NOMO-1 treated with dmso at 0.1 percent for 144 hours (cell line): ENCODE measurements at regions not wholly inside any gene's neighbourhood (a gene's known extent, or its start where the extent isn't known, plus 50 kb on each side); places are given as distances from the start of the nearest gene placed in this dataset.
"Not testable (repeated sequence)": the region's sequence is repeated elsewhere in the genome, so short reads cannot be mapped to it uniquely, and the experiment has no call there.

Experiments used
- DNase-seq: peaks from one replicate; lab custom pipeline; 2025; ENCODE audit not compliant: unreplicated experiment; lab: John Stamatoyannopoulos, UW

DNA sequence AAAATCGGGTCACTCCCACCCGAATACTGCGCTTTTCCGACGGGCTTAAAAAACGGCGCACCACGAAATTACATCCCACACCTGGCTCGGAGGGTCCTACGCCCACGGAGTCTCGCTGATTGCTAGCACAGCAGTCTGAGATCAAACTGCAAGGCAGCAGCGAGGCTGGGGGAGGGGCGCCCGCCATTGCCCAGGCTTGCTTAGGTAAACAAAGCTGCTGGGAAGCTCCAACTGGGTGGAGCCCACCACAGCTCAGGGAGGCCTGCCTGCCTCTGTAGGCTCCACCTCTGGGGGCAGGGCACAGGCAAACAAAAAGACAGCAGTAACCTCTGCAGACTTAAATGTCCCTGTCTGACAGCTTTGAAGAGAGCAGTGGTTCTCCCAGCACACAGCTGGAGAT is 325.7 kb upstream of the PIK3R1 start:
- not testable (repeated sequence) for DNase-seq

DNA sequence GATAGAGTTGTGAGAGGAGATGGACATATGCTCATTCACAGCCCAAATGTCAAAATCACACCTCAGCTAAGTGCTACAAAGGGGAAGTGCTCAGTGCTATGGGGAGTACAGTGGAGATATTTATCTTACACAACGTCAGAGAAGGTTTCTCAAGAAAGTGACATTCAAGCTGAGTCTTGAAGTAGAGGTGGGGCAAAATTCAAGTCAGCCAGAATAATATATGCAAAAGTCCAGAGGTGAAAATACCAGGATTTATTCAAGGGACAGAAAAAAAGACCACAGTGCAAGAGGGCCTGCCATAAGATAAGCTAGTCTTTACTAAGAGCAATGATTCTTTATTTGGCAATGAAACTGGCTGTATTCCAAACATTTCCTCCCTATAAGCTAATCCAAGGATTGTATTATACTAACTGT is 327.8 kb upstream of the PIK3R1 start:
- peak; percentile 49 for DNase-seq

DNA sequence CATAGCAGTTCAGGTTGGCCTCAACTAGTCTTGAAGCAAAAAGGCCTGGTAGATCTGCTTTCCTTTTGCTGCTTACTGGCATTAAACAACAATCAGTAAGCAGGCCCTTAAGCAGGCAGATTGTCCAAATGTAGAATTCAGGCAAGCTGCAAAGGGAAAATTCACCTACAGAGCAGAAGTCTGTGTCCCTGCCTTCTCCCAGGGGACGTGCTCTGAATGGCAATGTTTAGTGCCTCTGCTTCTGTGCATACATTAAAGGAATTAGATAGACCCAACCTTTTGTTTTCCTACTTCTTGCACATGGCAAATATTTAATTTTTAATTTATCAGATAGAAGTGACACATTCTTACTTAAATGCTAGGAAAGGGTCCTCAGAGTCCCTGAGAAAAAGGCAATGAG is 328.8 kb upstream of the PIK3R1 start:
- no peak for DNase-seq

DNA sequence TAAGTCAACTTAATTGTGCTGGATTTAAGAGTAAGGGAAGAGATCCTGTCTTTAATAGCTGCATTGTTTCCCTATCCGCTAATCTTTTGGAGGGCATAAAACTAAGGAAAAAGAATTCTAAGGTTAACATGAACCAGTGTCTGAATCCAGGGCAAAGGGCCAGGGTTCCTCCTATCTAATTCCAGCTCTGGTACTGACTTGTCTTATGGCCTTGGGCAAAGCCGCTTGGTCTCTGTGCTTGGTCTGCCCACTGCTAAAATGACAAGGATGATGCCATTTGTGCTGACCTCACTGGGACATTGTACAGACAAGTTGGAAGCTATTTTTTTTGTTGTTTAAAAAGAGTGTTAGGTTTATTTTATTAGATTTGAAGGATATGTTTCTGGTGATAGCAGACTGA is 334.7 kb upstream of the PIK3R1 start:
- DNase-seq, result no peak

DNA sequence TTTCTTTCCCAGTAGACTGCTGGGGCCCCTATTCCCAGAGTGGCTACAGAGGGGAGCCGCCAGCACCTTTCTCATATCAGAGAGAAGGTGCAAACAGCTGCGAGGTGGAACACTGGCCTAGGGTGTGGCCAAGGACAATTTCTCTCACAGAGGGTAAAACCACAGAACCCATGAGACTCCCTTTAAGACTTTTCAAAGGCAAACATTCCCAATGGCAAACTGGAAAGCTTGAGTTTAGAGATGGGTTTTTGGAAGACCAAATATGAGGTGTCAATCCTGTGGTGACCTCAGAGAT is 335.1 kb upstream of the PIK3R1 start:
- DNase-seq, result no peak

DNA sequence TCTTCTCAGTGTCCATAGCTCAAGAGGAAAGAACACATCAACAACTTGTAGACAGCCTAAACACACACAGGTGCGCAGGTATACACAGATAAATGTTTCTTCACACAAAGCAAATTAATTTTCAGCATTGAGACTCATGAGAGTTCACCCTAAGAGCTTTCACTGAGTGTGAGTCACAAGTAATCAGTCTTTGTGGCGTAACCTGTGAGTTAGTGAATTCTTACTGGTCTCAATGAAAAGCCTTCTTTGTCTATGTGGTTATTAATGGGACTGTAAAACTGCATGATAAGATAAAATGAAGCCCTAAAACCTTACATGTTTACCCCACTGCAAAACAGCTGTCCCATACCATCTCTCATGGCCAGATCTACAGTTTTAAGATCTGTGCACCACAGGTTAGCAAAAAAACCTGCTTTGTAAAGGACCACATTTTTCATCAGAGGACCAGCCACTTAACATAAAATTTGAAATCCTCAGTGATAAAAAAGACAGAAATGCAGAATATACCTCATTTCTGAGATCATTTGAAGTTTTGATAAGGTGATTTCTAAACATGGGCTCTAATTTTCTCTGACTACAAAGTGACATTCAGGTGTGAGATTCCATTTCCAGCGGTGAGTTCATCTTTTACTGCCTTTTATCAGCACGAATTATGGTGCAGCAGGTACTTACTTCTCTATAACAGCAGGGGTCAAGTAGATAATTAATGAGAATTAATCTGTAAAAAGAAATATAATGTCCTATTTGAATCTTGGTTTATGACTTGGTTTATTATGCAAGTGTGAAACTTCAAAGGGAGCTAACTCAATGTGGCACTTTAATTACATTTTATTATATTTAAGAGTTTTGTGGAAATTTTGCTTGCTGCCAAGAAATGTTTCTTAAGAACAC is 335.7 kb upstream of the PIK3R1 start:
- no peak for DNase-seq

DNA sequence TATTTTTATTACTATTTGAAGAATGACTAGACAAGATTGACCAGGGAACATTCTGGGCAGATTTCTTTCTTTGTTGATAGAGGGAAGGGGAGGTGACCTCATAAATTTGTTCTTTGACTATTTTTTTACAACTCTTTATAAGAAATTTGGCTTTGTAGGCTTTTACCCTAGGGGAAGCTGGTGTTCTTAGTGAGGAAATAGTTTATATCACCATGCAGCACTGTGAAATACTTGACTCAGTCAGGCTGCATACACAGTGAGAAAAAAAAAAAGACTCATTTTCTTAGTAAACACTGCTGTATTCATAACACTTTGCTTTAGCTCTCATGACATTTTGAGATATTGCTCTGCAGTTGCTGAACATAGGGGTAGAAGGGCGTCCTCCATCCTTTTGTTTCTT is 336.6 kb upstream of the PIK3R1 start:
- no peak for DNase-seq

DNA sequence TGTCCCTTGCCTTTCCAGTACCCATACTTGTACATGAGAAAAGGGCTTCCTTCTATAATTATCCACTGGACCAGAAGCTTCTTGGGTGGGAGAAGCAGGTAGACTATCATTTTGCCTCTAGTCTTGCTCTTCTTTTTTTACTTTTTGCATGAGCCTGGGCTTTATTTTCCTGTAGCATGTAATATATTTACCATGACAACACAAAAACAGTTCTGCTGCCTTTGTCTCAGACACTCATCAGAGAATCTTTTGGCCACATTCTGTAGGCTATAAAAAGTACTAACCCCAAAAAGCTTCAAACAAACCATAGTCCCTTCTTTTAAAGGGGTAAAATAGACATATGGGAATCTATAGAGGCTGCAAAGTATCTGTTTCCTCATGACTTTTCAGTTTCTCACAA is 339.2 kb upstream of the PIK3R1 start:
- DNase-seq, result no peak

DNA sequence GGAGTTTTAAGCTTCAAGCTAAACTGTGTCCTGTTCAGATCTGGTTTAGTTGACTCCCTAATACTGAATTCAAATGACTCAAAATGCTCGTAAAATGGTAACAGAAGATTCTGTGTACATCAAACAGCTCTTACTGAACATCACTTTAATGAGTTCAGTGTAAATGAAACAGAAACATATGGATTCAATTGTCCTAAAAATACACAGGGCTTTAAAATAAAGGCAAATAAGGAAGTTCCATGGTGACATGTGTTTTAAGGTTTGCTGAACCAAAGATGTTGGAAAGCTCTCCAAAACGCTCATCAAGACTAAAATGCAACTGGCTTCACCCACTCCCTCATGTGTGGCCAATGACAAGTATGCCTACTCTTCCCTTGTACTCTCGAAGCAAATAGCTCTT is 340.0 kb upstream of the PIK3R1 start:
- DNase-seq, result no peak

DNA sequence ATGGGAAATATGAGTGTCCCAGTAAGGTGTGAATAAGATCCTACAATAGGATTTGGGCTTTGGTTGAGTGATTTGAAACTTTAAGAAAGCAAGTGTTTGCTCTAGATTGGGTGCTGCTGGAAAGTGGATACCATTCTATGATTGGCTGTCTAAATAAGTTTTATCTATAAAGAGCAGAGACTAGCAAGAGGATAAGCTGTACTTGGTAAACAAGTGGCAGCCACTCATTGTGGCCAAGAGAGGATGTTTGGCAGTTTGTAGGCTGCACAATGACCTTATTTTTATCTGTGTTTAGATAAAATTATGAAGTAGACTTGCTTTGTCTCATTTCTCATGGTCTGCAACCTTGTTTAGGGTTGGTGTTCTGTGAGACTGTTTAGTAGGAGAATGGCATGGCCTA is 341.6 kb upstream of the PIK3R1 start:
- DNase-seq, result no peak

DNA sequence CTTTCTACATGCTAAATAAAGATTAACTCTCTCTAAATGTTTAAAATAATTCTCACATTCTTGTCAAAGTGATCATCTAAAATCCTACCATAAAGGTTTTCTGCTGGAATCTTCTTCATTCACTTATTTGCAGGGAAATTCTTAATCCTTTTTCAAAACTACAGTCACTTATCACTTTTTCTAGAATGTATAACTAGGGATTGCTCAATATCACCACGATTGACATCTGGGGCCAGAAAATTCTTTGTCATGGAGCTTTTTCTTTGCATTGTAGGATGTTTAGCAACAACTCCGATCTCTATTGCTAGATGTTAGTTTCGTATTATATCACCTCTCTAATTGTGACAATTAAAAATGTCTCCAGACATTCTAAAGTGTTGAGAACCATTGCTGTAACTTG is 344.9 kb upstream of the PIK3R1 start:
- DNase-seq, result no peak

DNA sequence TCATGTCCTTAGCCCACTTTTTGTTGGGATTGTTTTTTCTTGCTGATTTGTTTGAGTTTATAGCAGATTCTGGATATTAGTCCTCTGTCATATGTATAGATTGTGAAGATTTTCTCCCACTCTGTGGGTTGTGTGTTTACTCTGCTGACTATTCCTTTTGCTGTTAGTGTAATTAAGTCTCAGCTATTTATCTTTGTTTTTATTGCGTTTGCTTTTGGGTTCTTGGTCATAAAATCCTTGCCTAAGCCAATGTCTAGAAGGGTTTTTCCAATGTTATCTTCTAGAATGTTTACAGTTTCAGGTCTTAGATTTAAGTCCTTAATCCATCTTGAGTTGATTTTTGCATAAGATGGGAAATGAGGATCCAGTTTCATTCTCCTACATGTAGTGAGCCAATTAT is 351.2 kb upstream of the PIK3R1 start:
- not testable (repeated sequence) for DNase-seq

DNA sequence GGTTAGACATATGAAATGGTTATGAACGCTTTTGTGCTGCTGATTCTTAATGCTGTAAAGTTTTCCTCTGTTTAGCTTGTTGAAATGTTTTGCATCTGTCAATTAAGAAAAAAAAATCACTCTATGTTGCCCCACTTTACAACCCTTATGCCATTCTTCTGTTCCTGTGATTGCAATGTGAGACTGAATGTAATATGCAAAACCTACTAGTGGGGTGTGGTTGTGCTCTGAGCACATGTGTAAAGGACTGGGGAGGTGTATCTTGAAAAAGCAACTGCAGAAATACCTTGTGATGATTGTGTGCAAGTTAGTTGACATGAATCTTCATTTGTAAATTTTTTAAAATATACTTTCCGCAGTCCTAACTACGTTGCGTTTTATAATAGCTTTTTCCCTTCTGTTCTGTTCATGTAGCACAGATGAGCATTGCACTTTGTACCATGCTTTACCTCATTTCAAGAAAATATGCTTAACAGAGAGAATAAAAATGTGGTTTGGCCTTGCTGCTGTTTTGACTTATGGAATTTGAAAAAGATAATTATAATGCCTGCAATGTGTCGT is 357.0 kb upstream of the PIK3R1 start:
- DNase-seq, result no peak

DNA sequence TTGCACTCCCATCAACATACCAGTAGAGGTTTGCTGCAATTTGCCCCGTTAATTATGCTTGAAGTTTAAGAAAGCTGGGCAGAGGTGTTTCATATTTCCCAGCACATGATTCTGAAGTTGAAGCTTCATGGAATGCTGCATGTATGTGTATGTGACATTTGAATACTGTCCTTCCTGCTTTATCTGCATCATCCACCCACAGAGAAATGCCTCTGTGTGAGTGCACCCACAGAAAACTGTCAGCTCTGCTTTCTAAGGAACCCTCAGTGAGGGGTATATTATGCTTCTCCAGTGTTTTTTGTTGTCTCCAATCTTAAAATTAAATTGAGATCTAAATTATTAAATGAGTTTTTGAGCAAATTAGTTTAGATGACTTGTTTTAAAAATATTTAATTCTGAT is 358.1 kb upstream of the PIK3R1 start:
- DNase-seq, result no peak

DNA sequence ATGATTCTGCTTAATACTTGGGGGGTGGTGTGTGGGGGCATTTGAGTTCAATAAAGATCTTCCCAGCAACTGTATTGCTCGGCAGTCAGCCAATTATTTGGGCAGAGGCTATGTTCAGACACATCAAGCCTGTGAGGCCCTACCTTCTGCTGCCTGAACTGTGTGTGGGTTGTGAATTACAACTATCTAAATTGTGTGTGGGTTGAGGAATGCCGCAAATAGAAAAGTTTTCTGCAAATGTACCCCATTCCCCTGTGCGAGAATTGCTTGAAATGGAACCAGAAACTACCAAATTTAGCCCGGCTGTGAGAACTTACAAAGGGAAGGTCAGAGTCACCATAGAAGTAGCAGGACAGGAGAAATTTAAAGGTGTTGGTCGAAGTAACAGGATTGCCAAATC is 360.0 kb upstream of the PIK3R1 start:
- no peak for DNase-seq

DNA sequence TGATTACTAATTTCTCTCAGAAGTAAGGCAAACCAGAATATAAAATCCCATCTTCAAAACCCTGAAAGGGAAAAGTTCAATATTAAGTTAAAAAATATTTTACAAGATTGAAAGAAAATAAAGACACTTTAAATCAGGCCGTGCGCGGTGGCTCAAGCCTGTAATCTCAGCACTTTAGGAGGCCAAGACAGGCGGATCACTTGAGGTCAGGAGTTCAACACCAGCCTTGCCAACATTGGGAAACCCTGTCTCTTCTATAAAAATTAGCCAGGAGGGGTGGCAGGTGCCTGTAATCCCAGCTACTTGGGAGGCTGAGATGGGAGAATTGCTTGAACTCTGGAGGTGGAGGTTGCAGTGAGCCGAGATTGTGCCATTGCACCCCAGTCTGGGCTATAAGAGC is 364.6 kb upstream of the PIK3R1 start:
- DNase-seq, result not testable (repeated sequence)

DNA sequence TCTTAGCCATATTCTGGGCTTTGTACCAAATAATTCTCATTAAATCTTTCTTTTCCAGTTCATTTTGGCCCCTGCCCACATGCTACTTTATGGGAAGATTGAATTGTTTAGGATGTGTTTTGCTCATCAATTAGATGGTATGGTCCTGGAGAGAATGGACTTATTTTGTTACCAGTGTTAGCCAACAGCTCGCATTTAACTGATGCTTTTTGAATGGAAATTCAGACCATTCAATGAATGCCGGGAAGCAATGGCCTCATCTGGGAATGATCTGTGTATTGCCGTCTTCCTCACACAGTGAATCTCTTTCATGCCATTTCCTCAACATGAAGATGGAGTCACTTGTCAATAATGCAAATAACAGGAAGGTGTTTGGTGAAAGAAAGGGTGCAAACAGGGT is 370.6 kb upstream of the PIK3R1 start:
- no peak for DNase-seq

DNA sequence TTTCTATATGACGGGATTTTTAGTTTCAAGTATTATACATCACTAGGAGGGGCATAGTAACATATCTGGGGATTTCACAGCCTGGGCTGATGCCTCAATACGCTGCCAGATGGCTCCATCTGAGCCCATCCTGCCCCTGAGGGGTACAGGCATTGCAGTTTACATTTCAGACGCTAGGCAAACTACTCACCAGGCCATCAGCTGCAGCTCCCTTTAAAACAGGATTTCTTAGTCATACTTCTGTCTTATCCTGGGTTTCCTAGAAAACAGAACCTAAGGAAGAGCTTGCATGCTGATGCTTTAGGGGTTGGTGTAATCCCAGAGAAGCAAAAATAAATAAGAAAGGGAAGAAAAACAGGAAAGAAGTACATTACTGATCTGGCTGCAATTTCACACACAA is 372.8 kb upstream of the PIK3R1 start:
- DNase-seq, result no peak

DNA sequence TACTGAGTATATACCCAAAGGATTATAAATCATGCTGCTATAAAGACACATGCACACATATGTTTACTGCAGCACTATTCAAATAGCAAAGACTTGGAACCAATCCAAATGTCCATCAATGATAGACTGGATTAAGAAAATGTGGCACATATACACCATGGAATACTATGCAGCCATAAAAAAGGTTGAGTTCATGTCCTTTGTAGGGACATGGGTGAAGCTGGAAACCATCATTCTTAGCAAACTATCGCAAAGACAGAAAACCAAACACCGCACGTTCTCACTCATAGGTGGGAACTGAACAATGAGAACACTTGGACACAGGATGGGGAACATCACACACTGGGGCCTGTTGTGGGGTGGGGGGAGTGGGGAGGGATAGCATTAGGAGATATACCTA is 378.3 kb upstream of the PIK3R1 start:
- DNase-seq, result not testable (repeated sequence)

DNA sequence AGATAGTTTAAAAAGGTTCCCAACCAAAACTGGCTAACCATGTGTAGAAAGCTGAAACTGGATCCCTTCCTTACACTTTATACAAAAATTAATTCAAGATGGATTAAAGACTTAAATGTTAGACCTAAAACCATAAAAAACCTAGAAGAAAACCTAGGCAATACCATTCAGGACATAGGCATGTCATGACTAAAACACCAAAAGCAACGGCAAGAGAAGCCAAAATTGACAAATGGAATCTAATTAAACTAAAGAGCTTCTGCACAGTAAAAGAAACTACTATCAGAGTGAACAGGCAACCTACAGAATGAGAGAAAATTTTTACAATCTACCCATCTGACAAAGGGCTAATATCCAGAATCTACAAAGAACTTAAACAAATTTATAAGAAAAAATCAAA is 379.1 kb upstream of the PIK3R1 start:
- DNase-seq, result not testable (repeated sequence)

DNA sequence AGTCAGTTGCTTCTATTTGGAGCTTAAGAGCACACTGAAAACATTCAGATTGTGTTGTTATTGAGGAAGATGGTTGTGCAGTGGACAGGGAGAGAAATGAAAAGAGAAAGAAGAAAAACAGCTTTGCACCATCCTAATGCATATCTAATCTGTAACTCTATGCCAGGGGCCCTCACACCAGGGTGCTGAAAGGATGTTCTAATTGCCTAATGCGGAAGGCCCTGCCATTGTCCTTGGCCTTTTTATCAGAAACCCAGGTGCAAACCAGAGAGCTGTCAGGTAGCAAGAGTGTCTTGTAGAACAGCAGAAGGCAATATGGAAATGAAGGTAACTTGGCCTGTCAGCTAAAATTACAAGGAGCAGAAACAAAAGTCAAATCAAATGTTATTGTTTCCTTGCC is 384.5 kb upstream of the PIK3R1 start:
- DNase-seq, result no peak

DNA sequence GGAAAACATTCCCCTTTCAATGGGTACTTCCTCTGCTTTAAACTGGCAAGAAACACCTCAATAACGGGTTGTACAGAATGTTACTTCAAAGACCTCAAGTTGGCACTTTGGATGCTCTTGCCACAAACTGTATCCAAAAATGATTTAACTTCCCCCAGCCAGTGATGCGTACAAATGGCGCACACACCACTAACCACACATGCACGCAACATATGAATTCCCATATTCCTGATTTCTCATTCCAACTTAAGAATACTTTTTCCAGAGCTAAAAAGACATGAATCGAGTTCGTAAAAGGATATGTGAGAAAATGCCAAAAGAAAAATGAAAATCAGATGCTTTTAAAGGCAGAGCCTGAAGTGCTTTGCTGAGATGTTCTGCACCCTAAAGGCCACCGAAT is 388.0 kb upstream of the PIK3R1 start:
- no peak for DNase-seq

DNA sequence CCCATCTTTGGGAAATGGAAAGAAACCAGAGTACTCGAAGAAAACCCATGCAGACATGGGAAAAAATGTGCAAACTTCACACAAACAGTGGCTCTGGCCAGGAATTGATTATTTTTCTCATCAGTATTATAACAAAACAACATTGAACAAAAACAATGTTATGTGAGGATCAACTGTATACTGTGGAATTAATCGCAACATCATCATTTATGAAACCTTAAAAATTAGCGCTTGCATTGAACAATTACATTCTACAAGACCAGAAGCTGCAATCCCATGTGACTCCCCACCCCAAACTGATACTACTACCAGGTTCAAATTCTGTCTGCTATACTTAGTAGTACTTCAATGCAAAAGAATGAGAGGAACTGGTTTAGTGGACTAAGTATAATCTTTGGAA is 390.7 kb upstream of the PIK3R1 start:
- no peak for DNase-seq
